OCI-LY7 (cell line): ENCODE measurements at regions not wholly inside any gene's neighbourhood (a gene's known extent, or its start where the extent isn't known, plus 50 kb on each side); places are given as distances from the start of the nearest gene placed in this dataset.

Experiments
- BruUV-seq: library from RNA; stranded (reverse); fragments of 400-500 nt; replicated peaks from 2 replicates; lab custom pipeline; 2021; lab: Mats Ljungman, UMichigan
- CTCF ChIA-PET: fragments of 300-600 bp; sonication (Branson Sonifier 250); formaldehyde crosslinking; loops from one replicate; lab custom pipeline; 2022; ENCODE audit warnings: antibody characterized with exemption; ENCODE audit not compliant: unreplicated experiment; lab: Charles Lee
- POLR2A ChIA-PET: fragments of 300-600 bp; sonication (Branson Sonifier 250); formaldehyde crosslinking; loops from one replicate; lab custom pipeline; 2022; ENCODE audit warnings: antibody characterized with exemption; lab: Charles Lee
- DNase-seq: peaks from one replicate; pipeline ENCODE4 v3.0.0-alpha.2; 2015; ENCODE audit warnings: low spot score
- H2AFZ ChIP-seq: fragments of 200-600 bp; sonication (generic), shearing (Covaris generic); 2 replicates; pipeline ENCODE4 v1.6.1; 2014; ENCODE audit warnings: mild to moderate bottlenecking, antibody characterized with exemption, low read length, moderate library complexity
- H3K27ac ChIP-seq: fragments of 200-600 bp; sonication (generic); 2 replicates; pipeline ENCODE4 v1.5.1; 2014; ENCODE audit warnings: mixed run types, low read depth, mild to moderate bottlenecking, moderate library complexity, low read length, inconsistent platforms; ENCODE audit not compliant: poor library complexity, severe bottlenecking
- H3K36me3 ChIP-seq: fragments of 200-600 bp; sonication (generic); 2 replicates; pipeline ENCODE4 v1.6.1; 2014; ENCODE audit warnings: mild to moderate bottlenecking, antibody characterized with exemption, low read length, moderate library complexity, mixed read lengths; ENCODE audit not compliant: insufficient read depth
- H3K4me1 ChIP-seq: fragments of 200-600 bp; sonication (generic); 2 replicates; pipeline ENCODE4 v1.5.1; 2014; ENCODE audit warnings: mild to moderate bottlenecking, low read length; ENCODE audit not compliant: insufficient read depth, poor library complexity, severe bottlenecking
- H3K4me2 ChIP-seq: fragments of 200-600 bp; sonication (generic); 2 replicates; pipeline ENCODE4 v1.6.1; 2014; ENCODE audit warnings: mild to moderate bottlenecking, low read length
- H3K4me3 ChIP-seq: fragments of 200-600 bp; sonication (generic); 2 replicates; pipeline ENCODE4 v1.5.1; 2014; ENCODE audit warnings: mild to moderate bottlenecking, low read depth, low read length; ENCODE audit not compliant: poor library complexity, severe bottlenecking
- H3K79me2 ChIP-seq: fragments of 200-600 bp; sonication (generic); 2 replicates; pipeline ENCODE4 v1.6.1; 2016; ENCODE audit warnings: low read depth, mild to moderate bottlenecking, low read length, moderate library complexity, mixed read lengths; ENCODE audit not compliant: insufficient read depth
- H3K9me2 ChIP-seq: fragments of 200-600 bp; sonication (generic); 2 replicates; pipeline ENCODE4 v1.6.1; 2016; ENCODE audit warnings: mild to moderate bottlenecking, low read length, mixed read lengths; ENCODE audit not compliant: insufficient read depth
- H3K9me3 ChIP-seq: fragments of 200-600 bp; sonication (generic); 2 replicates; pipeline ENCODE4 v1.6.1; 2014; ENCODE audit warnings: mild to moderate bottlenecking, mixed run types, low read length, mixed read lengths
- H4K20me1 ChIP-seq: fragments of 200-600 bp; sonication (generic); 2 replicates; pipeline ENCODE4 v1.6.1; 2014; ENCODE audit warnings: mild to moderate bottlenecking, antibody characterized with exemption, low read length, moderate library complexity, mixed read lengths; ENCODE audit not compliant: insufficient read depth
- CTCF ChIP-seq: fragments of 200-600 bp; sonication (generic); conservative IDR thresholded peaks from 2 replicates; pipeline ENCODE4 v1.5.1; 2014; ENCODE audit warnings: mild to moderate bottlenecking, antibody characterized with exemption, low read length, moderate library complexity, mixed read lengths
- EZH2phosphoT487 ChIP-seq: fragments of 200-600 bp; sonication (generic); IDR thresholded peaks from 2 replicates; pipeline ENCODE4 v1.6.1; 2018; ENCODE audit warnings: low read depth, borderline replicate concordance, mild to moderate bottlenecking, mixed run types, antibody characterized with exemption, low read length, moderate library complexity, mixed read lengths
- intact Hi-C: fragments of 100-400 bp; cut with micrococcal nuclease; formaldehyde crosslinking; loops from one replicate; pipeline ENCODE4 v1.10.0; 2022; ENCODE audit not compliant: unreplicated experiment

- Histone ChIP-seq H3K27ac (no peak overlapping the region), H3K9me2 (no peaks in the 10 kb centered on the region), H3K9me3 (no peaks in the 10 kb centered on the region), H3K4me1 (no peaks in the 10 kb centered on the region), H4K20me1 (no peaks in the 10 kb centered on the region), H3K36me3 (no peaks in the 10 kb centered on the region), H3K79me2 (no peaks in the 10 kb centered on the region), H3K4me2 (no peak overlapping the region), H3K4me3 (no peak overlapping the region), H2AFZ (no peak overlapping the region)
- TF ChIP-seq EZH2phosphoT487 (no peak), CTCF (no peak)
- no peak for DNase-seq
- ChIA-PET POLR2A (no interaction called here), CTCF (no interaction called here)
- BruUV-seq = no TSS peak
- intact Hi-C loops = no loop called here
These were observed 145.7 kb upstream of the NECTIN1 start for GRCh38 chr11:119874660-119875238.

GRCh38 chr11:119873761-119874421 lies 144.9 kb upstream of the NECTIN1 start:
- H3K4me2 ChIP-seq = no peak overlapping the region
- H3K4me1 ChIP-seq = no peaks in the 10 kb centered on the region
- intact Hi-C loops = no loop called here
- no peak overlapping the region for H3K4me3 ChIP-seq
- no peaks in the 10 kb centered on the region for H4K20me1 ChIP-seq
- no peaks in the 10 kb centered on the region for H3K36me3 ChIP-seq
- no TSS peak for BruUV-seq
- CTCF ChIA-PET = no interaction called here
- H3K9me3 ChIP-seq = no peaks in the 10 kb centered on the region
- no peaks in the 10 kb centered on the region for H3K79me2 ChIP-seq
- H3K9me2 ChIP-seq = no peaks in the 10 kb centered on the region
- DNase-seq = no peak
- no peak overlapping the region for H2AFZ ChIP-seq
- POLR2A ChIA-PET = no interaction called here
- H3K27ac ChIP-seq = no peak overlapping the region
- TF ChIP-seq EZH2phosphoT487 = no peak
- TF ChIP-seq CTCF = no peak

GRCh38 chr11:119872611-119873310 lies 143.8 kb upstream of the NECTIN1 start:
- no peak overlapping the region for H3K4me2 ChIP-seq
- no peak for DNase-seq
- H3K27ac ChIP-seq = no peak overlapping the region
- no peak overlapping the region for H2AFZ ChIP-seq
- H3K9me3 ChIP-seq = no peaks in the 10 kb centered on the region
- intact Hi-C loops = no loop called here
- H3K79me2 ChIP-seq = no peaks in the 10 kb centered on the region
- H4K20me1 ChIP-seq = no peaks in the 10 kb centered on the region
- TF ChIP-seq CTCF (no peak), EZH2phosphoT487 (no peak)
- no peaks in the 10 kb centered on the region for H3K36me3 ChIP-seq
- ChIA-PET POLR2A (no interaction called here), CTCF (interaction anchor here (0.6 kb wide), 1 partner anchor 119 kb away, joined by 3 read pairs; no protein-coding TSS in a partner anchor)
- H3K4me1 ChIP-seq = no peaks in the 10 kb centered on the region
- H3K4me3 ChIP-seq = no peak overlapping the region
- no peaks in the 10 kb centered on the region for H3K9me2 ChIP-seq
- no TSS peak for BruUV-seq
